Choroid plexus epithelial cell (primary cell): ENCODE measurements at regions not wholly inside any gene's neighbourhood (a gene's known extent, or its start where the extent isn't known, plus 50 kb on each side); places are given as distances from the start of the nearest gene placed in this dataset.

Experiments
- DNase-seq: peaks from one replicate; pipeline ENCODE4 v3.0.0-alpha.2; 2010; ENCODE audit warnings: low read depth
- H3K4me3 ChIP-seq: 2 replicates; pipeline ENCODE4 v1.5.1; 2011; ENCODE audit warnings: low read depth, mild to moderate bottlenecking, control low read depth, low read length, moderate library complexity
- CTCF ChIP-seq: conservative IDR thresholded peaks from 2 replicates; pipeline ENCODE4 v1.5.1; 2011; ENCODE audit warnings: low read depth, mild to moderate bottlenecking, control low read depth, inconsistent platforms, low read length, moderate library complexity

GRCh38 chr4:161003418-161004057 lies 1160.3 kb downstream of the FSTL5 start:
- H3K4me3 ChIP-seq, result no peak overlapping the region
- no peak for DNase-seq
- TF ChIP-seq CTCF, result no peak

DNA sequence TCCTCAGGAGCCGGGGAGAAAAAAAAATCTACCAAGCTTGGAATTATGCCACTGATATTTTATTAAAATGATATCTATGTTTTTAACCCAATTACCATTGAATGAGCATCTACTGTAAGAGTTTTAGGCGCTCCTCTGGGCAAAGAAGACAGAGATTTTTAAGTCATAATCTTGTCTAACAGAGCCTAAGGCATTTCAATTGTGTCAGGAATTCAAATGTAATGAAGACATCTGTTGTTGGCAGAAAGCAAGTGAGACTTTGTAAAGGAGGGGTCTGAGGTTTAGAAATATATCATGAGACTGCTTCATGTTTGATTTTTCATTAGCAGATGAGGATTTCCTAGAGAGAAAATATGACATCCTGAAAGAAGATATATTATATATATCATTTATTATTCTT lies 1158.1 kb downstream of the FSTL5 start:
- no peak overlapping the region for H3K4me3 ChIP-seq
- no peak for TF ChIP-seq CTCF
- DNase-seq, result no peak

- no peak overlapping the region for H3K4me3 ChIP-seq
- no peak for DNase-seq
- TF ChIP-seq CTCF, result no peak
Observed at GRCh38 chr4:161008527-161008926, 1155.3 kb downstream of the FSTL5 start.

DNA sequence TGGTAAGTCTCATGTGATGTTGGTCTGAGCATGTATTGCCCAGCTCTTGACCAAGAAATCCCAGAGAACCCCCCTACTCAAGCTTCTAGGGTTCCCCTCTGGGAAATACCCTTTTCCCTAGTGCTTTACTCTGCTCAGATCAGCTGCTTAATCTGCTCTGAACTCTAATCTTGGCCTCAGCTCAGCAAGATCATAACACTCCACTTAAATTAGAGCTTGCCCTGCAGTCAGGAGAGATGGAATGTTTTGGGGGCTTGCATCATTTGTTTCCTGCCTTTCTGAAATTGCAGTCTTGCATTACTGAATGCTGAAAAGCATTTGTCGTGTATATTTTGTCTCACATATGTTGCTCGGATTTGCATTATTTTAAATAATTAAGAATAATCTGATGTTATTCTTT lies 1153.6 kb downstream of the FSTL5 start:
- no peak for TF ChIP-seq CTCF
- no peak overlapping the region for H3K4me3 ChIP-seq
- DNase-seq, result no peak
